MM.1S (cell line): ENCODE measurements at regions not wholly inside any gene's neighbourhood (a gene's known extent, or its start where the extent isn't known, plus 50 kb on each side); places are given as distances from the start of the nearest gene placed in this dataset.

ENCODE experiments used
- DNase-seq: peaks from one replicate; pipeline ENCODE4 v3.0.0-alpha.2; 2015
- H2AFZ ChIP-seq: fragments of 300-600 bp; sonication (generic); 2 replicates; pipeline ENCODE4 v1.6.0; 2016; ENCODE audit warnings: antibody characterized with exemption, low read length
- H3F3A ChIP-seq: fragments of 300-600 bp; sonication (generic); 2 replicates; pipeline ENCODE4 v1.6.1; 2016; ENCODE audit warnings: mild to moderate bottlenecking, antibody characterized with exemption, low read length, moderate library complexity, mixed read lengths; ENCODE audit not compliant: insufficient read depth
- H3K27ac ChIP-seq: fragments of 300-600 bp; sonication (generic); 2 replicates; pipeline ENCODE4 v1.5.1; 2016; ENCODE audit warnings: mild to moderate bottlenecking, low read length
- H3K27me3 ChIP-seq: fragments of 300-600 bp; sonication (generic); replicated peaks from 2 replicates; pipeline ENCODE4 v1.6.0; 2016; ENCODE audit warnings: low read length; ENCODE audit not compliant: insufficient read depth
- H3K36me3 ChIP-seq: fragments of 300-600 bp; sonication (generic); replicated peaks from 2 replicates; pipeline ENCODE4 v1.6.1; 2016; ENCODE audit warnings: mild to moderate bottlenecking, low read length, mixed read lengths; ENCODE audit not compliant: insufficient read depth
- H3K4me1 ChIP-seq: fragments of 300-600 bp; sonication (generic); 2 replicates; pipeline ENCODE4 v1.6.1; 2016; ENCODE audit warnings: low read length, mixed read lengths
- H3K4me2 ChIP-seq: fragments of 300-600 bp; sonication (generic); 2 replicates; pipeline ENCODE4 v1.6.0; 2016; ENCODE audit warnings: low read depth, low read length
- H3K4me3 ChIP-seq: fragments of 300-600 bp; sonication (generic); 2 replicates; pipeline ENCODE4 v1.5.1; 2016; ENCODE audit warnings: low read length, mixed read lengths
- H3K79me2 ChIP-seq: fragments of 300-600 bp; sonication (generic); 2 replicates; pipeline ENCODE4 v1.6.1; 2016; ENCODE audit warnings: mixed run types, low read length, mixed read lengths
- H3K9ac ChIP-seq: fragments of 300-600 bp; sonication (generic); 2 replicates; pipeline ENCODE4 v1.6.1; 2016; ENCODE audit warnings: low read length, mixed read lengths
- H3K9me2 ChIP-seq: fragments of 300-600 bp; sonication (generic); replicated peaks from 2 replicates; pipeline ENCODE4 v1.6.1; 2016; ENCODE audit warnings: mild to moderate bottlenecking, low read length, mixed read lengths; ENCODE audit not compliant: insufficient read depth
- H3K9me3 ChIP-seq: fragments of 300-600 bp; sonication (generic); replicated peaks from 2 replicates; pipeline ENCODE4 v1.6.1; 2016; ENCODE audit warnings: mild to moderate bottlenecking, low read length, mixed read lengths; ENCODE audit not compliant: insufficient read depth
- H4K20me1 ChIP-seq: fragments of 300-600 bp; sonication (generic); 2 replicates; pipeline ENCODE4 v1.6.1; 2016; ENCODE audit warnings: mild to moderate bottlenecking, low read length, moderate library complexity, mixed read lengths; ENCODE audit not compliant: insufficient read depth
- CTCF ChIP-seq: fragments of 300-600 bp; sonication (generic); IDR thresholded peaks from 2 replicates; pipeline ENCODE4 v1.5.1; 2016; ENCODE audit warnings: antibody characterized with exemption, low read length, mixed read lengths
- EZH2 ChIP-seq: fragments of 300-600 bp; sonication (generic); optimal IDR thresholded peaks from 2 replicates; pipeline ENCODE3; 2017; ENCODE audit warnings: low read depth, mild to moderate bottlenecking, antibody characterized with exemption, low read length, mixed read lengths
- EZH2phosphoT487 ChIP-seq: fragments of 300-600 bp; sonication (generic); IDR thresholded peaks from 2 replicates; pipeline ENCODE4 v1.6.1; 2018; ENCODE audit warnings: antibody characterized with exemption, low read length

DNA sequence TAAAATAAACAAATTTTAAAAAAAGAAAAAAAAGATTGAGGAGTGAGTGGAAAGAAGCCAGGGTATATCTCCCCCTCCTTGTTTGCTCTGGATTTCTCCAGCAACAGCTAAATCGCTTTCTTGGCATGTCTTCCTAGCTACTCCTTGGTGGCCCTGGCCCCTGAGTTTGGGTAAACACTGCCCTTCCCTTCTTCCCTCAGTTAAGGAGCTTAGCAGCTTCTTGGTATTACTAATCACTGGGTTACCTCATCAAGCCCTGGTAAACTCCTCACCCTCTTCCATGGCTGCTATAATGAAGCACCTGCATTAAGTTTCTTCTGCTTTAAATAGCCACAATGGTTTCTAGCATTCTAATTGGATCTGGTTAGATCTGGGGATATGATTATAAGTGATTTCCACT is 269.8 kb downstream of the FZD1 start:
- Histone ChIP-seq H3K9ac (no peak overlapping the region), H3K36me3 (no peaks in the 10 kb centered on the region), H2AFZ (no peak overlapping the region), H4K20me1 (no peaks in the 10 kb centered on the region), H3K27ac (no peak overlapping the region), H3F3A (no peaks in the 10 kb centered on the region), H3K9me3 (no peaks in the 10 kb centered on the region), H3K4me1 (no peaks in the 10 kb centered on the region), H3K79me2 (no peaks in the 10 kb centered on the region), H3K27me3 (no peaks in the 10 kb centered on the region), H3K4me2 (no peak overlapping the region), H3K4me3 (no peak overlapping the region), H3K9me2 (no peaks in the 10 kb centered on the region)
- DNase-seq, result no peak
- TF ChIP-seq EZH2phosphoT487 (no peak), EZH2 (no peak), CTCF (no peak)

DNA sequence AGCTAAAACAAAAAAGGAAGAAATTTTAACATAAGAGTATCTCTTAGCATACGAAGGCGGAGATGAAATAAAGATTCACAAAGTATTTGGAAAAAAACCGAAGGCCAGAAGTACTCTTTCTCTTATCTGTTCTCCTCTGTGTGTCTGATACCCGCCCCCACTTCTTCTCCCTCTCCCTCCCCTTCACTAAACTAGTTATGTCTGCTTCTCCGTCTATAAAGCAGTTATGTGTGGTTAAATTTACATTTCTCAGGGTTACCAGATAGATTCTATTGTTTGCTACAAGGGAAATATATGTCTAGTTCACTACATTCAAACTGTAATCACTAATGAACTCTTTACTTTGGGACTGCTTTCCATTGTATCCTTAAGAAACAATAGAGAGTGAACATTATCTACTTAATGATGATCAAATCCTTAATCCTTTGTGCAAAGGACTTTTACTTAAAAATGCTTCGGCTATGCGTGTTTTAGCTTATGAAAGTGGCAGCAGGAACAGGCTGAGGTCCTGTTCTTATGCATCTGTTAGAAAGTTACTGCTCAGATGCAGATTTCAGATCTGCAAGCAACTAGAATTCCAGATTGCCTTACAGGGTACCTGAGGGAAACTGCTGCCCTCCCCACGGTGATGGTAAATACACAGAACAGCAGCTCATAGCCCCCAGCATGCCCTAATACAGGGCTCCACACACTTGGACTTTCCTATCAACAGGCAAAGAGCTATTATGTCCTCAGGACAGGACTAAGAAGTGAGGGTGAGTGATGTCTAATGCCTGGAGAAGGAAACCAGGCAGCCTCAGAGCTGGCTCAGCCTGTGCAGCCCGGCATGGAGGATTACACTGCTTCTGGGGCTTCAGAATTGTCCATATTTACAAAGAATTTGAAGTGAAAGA is 273.3 kb downstream of the FZD1 start:
- TF ChIP-seq CTCF, result no peak
- TF ChIP-seq EZH2phosphoT487, result no peak
- H3K4me2 ChIP-seq, result no peak overlapping the region
- H2AFZ ChIP-seq, result no peak overlapping the region
- no peak for DNase-seq
- H3K27me3 ChIP-seq, result no peaks in the 10 kb centered on the region
- H3K36me3 ChIP-seq, result no peaks in the 10 kb centered on the region
- no peaks in the 10 kb centered on the region for H3K9me2 ChIP-seq
- no peaks in the 10 kb centered on the region for H3K9me3 ChIP-seq
- H3F3A ChIP-seq, result no peaks in the 10 kb centered on the region
- no peak overlapping the region for H3K4me3 ChIP-seq
- no peaks in the 10 kb centered on the region for H4K20me1 ChIP-seq
- no peaks in the 10 kb centered on the region for H3K4me1 ChIP-seq
- no peak overlapping the region for H3K27ac ChIP-seq
- H3K9ac ChIP-seq, result no peak overlapping the region
- no peaks in the 10 kb centered on the region for H3K79me2 ChIP-seq

DNA sequence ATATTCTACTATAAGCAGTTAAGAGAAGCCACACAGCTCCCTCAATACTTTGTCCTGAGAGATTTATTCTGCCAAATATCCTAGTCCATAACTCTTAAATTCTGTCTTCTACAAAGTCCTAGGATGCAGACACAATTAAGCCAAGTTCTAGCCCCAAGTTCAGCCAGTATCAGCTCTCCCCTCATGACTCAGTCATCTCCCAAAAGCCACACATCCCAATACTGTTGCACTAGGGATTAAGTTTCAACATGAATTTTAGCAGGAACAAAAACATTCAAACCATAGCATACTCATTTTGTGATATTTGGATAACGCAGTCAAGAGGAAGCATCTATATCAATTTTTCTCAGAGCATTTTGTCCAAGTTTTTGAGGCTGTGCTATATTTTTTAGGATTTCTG is 277.4 kb downstream of the FZD1 start:
- TF ChIP-seq CTCF (no peak), EZH2phosphoT487 (no peak), EZH2 (no peak)
- no peaks in the 10 kb centered on the region for H3K9me2 ChIP-seq
- no peak overlapping the region for H3K27ac ChIP-seq

More for the DNA sequence above, 277.4 kb downstream of the FZD1 start:
- Histone ChIP-seq H3K4me1 (no peaks in the 10 kb centered on the region), H3K9me3 (no peaks in the 10 kb centered on the region), H3K4me3 (no peak overlapping the region), H3K79me2 (no peaks in the 10 kb centered on the region), H2AFZ (no peak overlapping the region), H3K4me2 (no peak overlapping the region), H4K20me1 (no peaks in the 10 kb centered on the region), H3K9ac (no peak overlapping the region), H3K36me3 (no peaks in the 10 kb centered on the region), H3K27me3 (no peaks in the 10 kb centered on the region), H3F3A (no peaks in the 10 kb centered on the region)
- DNase-seq, result no peak
